SK-N-SH (cell line): ENCODE measurements at regions not wholly inside any gene's neighbourhood (a gene's known extent, or its start where the extent isn't known, plus 50 kb on each side); places are given as distances from the start of the nearest gene placed in this dataset.

ENCODE experiments used
- CTCF ChIP-seq: fragments of 200-600 bp; sonication (generic); IDR thresholded peaks from 2 replicates; pipeline ENCODE4 v1.6.1; 2017; ENCODE audit warnings: antibody characterized with exemption, mild to moderate bottlenecking, moderate library complexity
- RAD21 ChIP-seq: IDR thresholded peaks from 2 replicates; pipeline ENCODE4 v1.6.1; 2012; ENCODE audit warnings: mild to moderate bottlenecking, low read length

DNA sequence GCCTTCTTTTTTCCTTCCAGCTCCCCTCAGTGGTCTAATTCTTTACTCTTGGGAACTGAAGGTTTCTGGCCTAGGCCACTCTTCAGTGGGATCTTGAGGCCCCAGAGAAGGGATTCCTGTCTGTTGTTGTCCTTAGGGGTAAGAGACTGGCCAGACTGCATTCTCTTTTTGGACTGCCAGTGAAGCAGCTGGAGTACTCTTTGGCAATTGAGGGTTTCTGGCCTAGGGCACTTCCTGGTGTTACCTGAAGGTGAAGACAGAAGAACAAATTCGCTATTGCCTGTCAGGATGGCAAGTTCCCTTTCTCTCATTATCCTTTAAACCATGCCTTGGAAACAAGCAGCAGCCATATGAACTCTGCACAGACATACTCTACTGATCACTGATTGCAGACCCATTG is 286.6 kb upstream of the ZP4 start:
- TF ChIP-seq RAD21 (no peak), CTCF (no peak)
